CD4-positive, alpha-beta T cell treated with Interleukin-6 for 4 hours (primary cell): ENCODE measurements at regions not wholly inside any gene's neighbourhood (a gene's known extent, or its start where the extent isn't known, plus 50 kb on each side); places are given as distances from the start of the nearest gene placed in this dataset.
"Not testable (repeated sequence)": the region's sequence is repeated elsewhere in the genome, so short reads cannot be mapped to it uniquely, and the experiment has no call there.

ENCODE experiments used
- DNase-seq: peaks from one replicate; pipeline ENCODE4 v3.0.0-alpha.2; 2020; ENCODE audit warnings: mixed read lengths

DNA sequence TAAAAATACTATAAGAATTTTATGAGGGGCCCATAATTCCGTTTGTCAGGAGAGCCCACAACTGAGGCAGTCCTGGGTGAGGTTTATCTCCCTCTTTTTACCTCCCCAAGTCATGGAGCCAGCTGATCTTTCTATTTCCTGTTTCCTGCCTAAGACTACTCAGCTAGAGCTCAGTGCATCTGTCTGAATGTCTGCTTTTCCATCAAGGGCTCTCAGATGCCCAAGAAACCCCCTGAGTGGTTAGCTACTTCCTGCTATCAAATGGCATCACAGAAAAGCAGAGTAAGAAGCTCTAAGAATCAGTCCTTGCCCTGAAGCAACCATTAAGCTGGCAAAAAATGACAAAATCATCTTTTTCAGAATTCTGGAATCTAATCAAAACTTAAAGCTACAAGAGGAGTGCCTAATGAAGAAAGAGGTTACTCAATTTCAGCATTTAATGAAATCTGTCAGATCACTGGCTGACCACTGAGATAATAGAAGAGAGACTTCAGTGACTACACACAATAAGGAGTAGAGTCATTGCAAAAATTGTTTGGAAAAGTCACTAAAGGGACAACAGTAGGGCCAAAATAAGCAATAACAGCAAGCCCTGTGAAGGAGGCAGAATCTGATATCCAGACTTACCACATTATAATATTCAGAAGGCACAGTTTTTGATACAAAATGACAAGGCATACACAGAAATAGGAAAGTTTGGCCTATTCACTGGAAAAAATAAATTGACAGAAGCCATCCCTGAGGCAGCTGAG is 150.1 kb downstream of the CYB561 start:
- DNase-seq, result no peak

DNA sequence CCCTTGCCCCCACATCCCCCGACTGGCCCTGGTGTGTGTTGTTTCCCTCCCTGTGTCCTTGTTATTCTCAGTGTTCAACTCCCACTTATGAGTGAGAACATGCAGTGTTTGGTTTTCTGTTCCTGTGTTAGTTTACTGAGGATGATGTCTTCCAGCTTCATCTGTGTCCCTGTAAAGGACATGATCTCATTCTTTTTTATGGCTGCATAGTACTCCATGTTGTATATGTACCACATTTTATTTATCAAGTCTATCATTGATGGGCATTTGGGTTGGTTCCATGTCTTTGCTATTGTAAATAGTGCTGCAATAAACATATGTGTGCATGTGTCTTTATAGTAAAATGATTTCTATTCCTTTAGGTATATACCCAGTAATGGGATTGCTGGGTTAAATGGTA is 147.2 kb downstream of the CYB561 start:
- DNase-seq, result not testable (repeated sequence)

GRCh38 chr17:63304704-63305261 is 141.3 kb downstream of the CYB561 start:
- no peak for DNase-seq

DNA sequence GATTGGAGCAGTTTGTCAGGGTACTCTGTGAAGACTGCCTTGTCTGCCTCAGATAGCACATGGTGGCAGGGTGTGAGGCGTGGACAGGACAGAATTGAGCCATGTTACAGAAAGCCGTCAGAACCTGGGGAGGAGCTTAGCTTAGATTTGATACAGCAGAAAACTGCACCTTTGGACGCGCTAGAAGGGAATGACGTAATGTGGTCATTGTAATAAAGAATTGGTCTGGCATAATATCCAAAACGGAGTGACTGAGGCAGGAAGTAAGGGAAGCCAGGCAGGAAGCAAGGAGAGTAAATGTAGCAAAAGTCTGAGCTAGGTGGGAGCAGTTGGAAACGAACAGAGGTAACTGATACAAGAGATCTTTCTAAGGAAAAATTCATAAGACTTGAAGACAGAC is 140.2 kb downstream of the CYB561 start:
- no peak for DNase-seq

DNA sequence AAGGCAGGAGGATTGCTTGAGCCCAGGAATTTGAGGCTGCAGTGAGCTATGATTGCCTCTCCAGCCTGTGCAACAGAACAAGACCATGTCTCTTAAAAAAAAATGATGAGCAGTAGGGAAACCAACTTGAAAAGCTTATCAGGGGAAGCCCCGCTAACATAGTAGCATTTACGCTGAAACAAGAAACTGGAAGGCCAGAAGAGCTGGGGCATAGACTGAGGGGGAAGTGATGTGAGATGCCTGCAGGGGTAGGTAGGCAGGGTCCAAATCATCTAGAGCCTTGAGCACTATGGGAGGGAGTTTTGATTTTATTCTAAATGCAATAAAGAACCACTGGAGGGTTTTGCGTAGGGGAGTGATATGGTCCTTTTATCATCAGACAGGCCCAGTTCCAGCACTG is 139.3 kb downstream of the CYB561 start:
- DNase-seq, result no peak

GRCh38 chr17:63308272-63308671 is 137.8 kb downstream of the CYB561 start:
- DNase-seq, result no peak

DNA sequence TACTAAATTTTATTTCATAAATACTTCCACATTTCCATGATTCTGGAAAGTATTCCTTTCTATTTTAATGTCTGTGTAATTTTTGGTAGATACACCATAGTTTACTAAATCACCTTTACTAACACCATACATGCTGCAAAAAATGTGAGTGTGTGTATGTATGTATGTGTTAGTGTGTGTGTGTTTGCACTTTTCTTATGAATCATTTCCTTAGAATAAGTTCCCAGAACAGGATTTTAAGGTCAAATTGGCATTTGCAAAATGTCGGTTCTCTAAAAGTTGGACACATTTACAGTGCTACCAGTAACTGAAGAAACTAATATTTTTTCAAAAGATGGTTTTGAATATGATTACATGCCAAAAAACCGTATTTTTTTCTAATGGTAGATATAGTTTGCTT is 137.1 kb downstream of the CYB561 start:
- DNase-seq, result no peak

GRCh38 chr17:63311416-63311937 is 134.6 kb downstream of the CYB561 start:
- no peak for DNase-seq

- DNase-seq, result no peak
These were observed 131.3 kb downstream of the CYB561 start for GRCh38 chr17:63314761-63315160.

DNA sequence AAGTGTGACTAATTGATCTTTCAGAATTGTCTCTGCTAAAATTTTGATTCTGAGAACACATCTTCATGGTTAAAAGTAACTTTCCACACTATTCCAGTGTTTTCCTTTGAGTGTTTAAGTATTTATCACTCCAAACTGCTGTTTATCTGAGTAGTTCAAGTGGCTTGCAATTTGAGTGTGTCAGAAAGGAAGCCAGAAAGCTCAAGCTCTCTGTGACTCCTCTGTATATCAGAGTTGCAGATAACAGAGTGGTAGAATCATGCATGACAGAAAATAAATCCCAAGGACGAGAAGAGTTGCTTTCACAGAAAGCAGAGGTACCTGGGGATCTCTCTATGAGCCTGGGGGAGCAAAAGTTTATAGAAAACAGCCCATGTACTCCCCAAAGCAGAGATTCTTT is 130.0 kb downstream of the CYB561 start:
- DNase-seq, result no peak

GRCh38 chr17:63317166-63317840 is 128.8 kb downstream of the CYB561 start:
- DNase-seq, result no peak

GRCh38 chr17:63325808-63326207 is 120.3 kb downstream of the CYB561 start:
- no peak for DNase-seq

DNA sequence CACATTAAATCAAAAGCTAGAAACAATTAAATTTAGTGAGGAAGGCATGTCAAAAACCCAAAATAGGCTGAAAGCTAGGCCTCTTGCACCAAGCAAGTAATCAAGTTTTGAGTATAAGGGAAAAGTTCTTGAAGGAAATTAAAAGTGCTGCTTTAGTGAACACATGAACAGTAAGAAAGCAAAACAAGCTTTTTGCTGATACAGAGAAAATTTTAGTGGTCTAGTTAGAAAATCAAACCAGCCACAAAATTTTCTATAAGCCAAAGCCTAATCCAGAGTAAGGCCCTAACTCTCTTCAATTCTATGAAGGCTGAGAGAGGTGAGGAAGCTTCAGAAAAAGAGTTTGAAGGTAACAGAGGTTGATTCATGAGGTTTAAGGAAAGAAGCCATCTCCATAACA is 116.2 kb downstream of the CYB561 start:
- DNase-seq, result no peak

- DNase-seq, result no peak
These were observed 114.6 kb downstream of the CYB561 start for GRCh38 chr17:63331301-63332061.

DNA sequence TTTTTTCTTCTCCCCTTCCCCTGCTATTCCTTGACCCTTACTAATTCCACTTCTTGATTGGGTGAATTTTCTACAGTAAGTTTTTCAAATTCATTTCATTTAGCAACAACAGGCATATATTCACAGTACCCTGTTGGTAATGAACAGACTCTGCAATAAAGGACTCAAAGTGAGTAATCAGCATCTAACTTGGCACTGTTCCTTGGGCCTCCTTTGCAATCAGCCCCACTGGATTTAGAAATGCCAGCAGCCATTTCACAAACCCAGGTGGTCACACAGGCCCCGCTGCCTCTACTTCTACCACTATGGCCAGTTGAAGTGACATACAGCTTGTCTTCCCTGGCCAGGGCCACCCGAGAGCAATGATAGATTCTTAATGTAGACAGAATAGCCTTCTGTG is 113.8 kb downstream of the CYB561 start:
- DNase-seq, result no peak

- no peak for DNase-seq
These were observed 112.2 kb downstream of the CYB561 start for GRCh38 chr17:63333869-63334268.

- no peak for DNase-seq
These were observed 110.3 kb downstream of the CYB561 start for GRCh38 chr17:63335831-63336230.

GRCh38 chr17:63337579-63337978 is 108.5 kb downstream of the CYB561 start:
- no peak for DNase-seq

- DNase-seq, result no peak
These were observed 107.8 kb downstream of the CYB561 start for GRCh38 chr17:63338272-63338671.

DNA sequence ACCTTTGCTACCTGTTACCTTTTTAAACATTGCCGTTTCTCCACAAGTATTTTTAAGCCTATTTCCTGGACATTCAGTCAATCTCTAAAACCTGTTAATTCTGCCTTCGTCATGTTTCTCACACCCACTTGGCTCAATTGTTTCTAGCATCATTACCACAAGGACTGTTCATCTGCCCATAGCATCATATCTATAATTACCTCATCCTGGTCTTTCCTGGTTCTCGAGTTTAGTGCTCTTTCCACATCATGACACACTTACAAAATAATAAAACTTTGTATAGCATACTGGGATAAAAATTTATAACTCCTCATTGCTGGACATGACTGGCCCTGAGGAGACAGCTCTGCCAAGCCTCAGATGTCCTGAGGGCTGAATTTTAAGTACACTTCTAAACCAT is 104.8 kb downstream of the CYB561 start:
- DNase-seq, result no peak

GRCh38 chr17:63344383-63344782 is 101.7 kb downstream of the CYB561 start:
- no peak for DNase-seq

- no peak for DNase-seq
These were observed 100.5 kb downstream of the CYB561 start for GRCh38 chr17:63345611-63346010.

GRCh38 chr17:63347475-63347874 is 98.6 kb downstream of the CYB561 start:
- DNase-seq, result no peak
